Fibroblast of upper back skin (primary cell): ENCODE measurements at regions not wholly inside any gene's neighbourhood (a gene's known extent, or its start where the extent isn't known, plus 50 kb on each side); places are given as distances from the start of the nearest gene placed in this dataset.
"Not testable (repeated sequence)": the region's sequence is repeated elsewhere in the genome, so short reads cannot be mapped to it uniquely, and the experiment has no call there.

Experiments used
- DNase-seq: peaks from one replicate; pipeline ENCODE4 v3.0.0-alpha.2; 2013

DNA sequence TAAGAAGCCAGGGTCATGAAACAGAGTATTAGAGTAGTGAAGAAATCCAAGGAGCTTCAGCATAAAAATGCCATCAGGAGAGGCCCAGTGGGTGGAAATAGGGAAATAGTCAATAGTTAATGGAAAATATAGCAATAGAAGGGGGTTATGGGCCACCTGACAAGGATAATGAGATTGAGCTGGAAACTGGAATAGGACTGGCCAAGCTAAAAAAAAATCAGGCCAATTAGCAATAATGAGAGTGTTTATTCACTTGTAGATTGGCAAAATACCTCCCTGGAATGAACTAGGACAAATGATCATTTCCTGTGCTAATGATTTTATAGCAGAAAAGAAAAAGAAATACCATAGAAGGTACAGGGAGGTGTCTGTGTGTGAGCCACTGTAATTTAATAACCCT lies 97.9 kb downstream of the PLCE1 start:
- DNase-seq: no peak

DNA sequence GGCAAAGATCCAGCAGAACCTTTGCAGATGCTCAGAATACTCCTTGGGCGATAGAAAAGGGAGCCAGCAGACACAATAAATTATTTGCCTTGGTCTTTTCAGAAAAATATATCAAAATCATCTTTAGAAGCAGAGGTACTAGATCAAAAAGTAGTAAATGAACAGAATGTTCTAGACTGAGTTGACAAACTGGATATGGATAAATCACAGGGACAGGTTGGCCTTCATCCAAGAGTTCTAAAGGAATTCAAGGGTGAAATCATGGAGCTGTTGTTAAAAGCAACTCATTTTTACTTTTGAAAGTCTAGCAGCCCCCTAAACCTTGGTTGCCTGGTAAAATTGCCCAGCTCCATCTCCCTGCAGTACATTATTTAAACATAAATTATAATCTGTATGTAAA lies 99.1 kb downstream of the PLCE1 start:
- peak; percentile 54 for DNase-seq

DNA sequence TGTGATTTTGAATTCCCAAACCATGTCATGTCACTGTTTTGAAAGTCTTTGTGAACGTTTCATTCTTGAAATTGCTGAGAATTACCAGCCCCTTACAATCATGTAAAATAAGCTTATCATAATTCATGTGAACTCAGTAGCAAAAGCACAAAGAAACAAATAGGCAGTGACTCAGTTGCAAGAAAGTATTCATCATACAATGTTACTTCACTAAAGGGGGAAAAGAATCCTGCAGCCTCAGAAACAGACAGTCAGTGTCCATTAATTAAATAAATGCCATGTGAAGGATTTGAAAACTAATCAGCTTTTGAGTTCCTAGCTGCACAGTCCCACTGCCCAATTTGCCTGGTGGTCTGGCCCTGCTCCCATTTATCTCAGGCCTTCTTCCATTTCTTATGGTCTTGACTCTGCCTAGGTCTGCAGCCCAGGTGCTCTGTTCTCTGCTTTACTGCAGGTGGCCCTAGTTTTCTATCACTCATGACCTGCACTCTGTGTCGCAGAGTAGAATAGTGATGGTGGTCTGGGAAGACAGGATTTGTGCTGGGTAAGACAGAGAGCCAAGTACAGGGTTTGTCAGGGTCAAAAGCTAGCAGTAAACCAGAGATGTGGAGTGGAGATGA lies 99.7 kb downstream of the PLCE1 start:
- peak; percentile 20 for DNase-seq

DNA sequence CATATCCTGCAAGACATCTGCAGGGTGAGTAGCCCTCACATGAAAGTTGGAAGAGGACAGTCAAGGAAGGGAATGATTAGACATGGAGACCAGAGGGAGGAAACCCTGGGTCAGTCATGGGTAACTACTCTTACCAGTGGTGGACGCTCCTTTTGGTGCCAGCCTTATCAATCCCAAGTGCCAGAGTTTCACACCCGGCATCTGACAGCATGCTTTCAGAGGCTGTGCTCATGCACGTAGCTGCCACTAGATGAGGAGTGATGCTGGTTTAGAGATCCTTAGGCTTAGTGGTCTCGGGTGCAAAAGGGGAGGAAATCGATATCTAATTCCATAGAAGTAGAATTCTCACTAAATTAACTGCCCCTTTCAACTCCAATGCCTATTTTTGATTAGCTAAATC lies 100.8 kb downstream of the PLCE1 start:
- no peak for DNase-seq

DNA sequence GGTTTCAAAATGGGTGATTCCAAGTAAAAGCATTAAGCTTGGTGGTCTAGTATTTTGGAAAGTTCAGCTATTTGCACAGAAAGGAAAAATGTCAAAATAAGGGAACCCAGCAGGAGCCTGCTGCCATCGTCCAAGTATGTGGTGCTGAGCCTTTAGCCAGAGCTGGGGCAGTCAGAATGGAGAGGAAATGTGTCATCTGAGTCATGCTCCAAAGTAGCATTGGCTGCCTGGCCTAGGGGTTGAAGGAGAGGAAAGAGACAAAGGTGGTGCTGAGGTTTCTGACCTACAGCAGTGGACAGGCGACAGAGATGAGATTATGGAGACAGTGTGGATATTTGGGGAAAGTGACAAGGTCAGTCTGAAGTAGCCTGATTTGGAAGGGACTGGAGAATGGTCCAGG lies 103.9 kb downstream of the PLCE1 start:
- DNase-seq: no peak

DNA sequence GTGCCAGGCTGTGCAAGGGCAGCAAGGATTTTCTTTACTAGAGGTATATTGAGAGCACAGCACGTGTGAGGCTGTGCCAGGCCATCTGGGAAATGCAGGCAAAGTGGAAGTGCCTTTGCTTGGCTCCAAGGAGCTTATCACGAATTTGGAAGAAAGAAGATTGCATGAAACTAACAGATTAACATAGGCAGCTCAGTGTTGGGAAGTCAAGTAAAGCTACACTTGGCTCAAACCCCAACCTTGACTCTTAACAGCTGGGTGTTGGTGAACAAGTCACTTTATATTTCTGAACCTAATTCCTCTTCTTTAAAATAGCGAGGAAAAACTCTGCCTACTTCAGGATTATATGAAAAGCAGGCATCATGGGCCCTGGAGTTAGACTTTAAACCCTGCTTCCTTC lies 105.2 kb downstream of the PLCE1 start:
- DNase-seq: no peak

DNA sequence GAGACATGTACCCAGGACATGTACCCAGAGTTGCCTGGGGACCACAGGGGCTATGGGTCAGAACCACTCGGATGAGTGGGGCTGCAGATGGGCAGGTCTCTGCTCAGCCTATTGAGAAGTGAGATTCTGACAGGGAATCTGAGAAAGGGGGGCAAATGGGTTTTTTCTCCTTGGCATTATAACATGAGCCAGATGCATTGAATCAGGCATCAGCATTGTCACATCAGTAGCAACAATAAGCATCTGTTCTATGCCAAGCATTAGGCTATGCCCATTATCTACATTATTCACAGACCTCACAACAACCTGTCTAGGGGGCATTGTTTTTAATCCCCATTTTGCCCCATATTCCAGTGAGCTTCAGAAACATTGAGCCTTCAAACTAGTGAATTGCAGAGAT lies 108.2 kb downstream of the PLCE1 start:
- DNase-seq: no peak

DNA sequence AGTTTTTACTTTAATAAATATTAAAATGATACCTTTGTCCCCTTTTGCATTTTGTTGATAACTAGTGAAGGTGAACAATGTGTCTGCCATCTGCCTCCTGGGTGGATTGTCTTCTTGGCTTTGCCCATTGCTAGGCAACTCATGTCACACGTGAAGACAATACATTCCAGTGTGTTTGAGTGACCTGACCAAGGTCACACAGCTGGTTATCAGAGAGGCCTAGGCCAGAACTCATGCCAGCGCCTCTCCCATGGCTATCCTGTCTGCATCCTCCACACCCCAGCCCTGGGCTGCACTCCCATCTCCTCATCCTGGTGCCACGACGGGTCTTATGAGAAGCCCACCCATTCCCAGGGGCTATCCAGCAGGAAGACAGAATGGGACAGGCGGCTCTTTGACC lies 108.7 kb downstream of the PLCE1 start:
- no peak for DNase-seq

DNA sequence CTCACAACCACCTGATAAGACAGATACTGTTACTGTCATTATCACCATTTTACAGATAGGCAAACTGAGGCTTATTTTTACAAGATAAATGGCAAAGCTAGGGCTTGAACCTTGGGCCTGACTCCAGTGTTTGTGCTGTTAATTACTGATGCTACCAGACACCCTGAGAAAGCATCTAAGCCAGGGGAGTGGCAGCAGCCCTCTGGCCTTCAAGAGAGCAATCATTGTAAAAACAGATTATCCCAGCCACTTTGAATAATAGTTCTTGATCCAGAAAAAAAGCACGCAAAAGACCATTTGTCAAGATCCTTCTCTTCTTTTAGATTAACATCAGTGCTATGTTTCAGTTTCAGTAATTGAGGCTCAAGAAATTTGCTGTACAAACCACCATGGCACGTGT lies 109.5 kb downstream of the PLCE1 start:
- no peak for DNase-seq

DNA sequence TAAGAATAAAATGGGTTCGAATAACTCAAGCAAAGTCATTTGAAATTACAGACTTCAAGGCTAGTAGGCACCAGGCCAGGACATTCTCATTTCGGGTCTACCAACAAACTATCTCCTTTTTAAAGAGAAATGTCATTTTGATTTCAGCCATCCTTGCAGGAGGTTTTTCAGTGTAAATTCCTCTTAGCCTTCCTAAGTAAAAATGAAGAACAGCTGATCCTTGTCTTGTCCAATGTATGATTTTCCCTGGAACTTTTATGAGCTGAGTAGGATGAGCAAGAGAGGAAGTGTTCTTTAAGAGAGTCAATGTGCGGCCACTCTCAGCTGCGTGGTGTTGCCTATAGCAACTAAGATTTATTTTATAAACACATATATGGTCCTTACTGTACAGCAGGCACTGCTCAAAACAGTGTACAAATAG lies 110.1 kb downstream of the PLCE1 start:
- DNase-seq: peak; percentile 65

DNA sequence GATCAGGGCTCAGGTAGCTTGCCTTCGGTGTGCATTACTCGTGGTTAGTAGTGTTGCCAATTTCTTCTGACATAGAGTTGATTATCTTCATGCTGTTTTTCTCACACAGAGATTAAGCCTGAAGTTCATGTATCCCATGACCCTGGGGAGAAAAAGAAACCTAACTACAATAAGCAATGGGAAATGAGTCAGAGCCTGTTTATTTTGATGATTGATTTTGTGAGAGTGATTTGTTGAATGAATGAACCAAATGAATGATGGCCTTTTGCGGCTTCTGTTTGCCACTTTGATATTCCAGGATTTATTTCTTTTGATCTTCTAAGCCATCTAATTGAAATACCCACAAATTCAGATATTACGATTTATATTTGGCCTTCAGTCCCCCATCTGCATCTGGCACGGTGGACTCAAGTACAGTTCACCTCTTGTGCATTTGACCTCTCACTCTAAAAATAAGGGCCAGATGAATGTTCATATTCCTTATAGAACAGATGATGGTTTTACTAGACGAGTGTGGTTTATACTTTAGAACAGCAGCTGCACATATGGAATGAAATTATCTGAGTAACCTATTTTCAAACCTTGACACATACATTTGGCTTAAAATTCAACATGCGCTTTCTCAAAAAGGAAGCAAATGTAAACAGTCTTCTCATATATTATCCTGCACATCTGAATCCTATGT lies 110.7 kb downstream of the PLCE1 start:
- no peak for DNase-seq

DNA sequence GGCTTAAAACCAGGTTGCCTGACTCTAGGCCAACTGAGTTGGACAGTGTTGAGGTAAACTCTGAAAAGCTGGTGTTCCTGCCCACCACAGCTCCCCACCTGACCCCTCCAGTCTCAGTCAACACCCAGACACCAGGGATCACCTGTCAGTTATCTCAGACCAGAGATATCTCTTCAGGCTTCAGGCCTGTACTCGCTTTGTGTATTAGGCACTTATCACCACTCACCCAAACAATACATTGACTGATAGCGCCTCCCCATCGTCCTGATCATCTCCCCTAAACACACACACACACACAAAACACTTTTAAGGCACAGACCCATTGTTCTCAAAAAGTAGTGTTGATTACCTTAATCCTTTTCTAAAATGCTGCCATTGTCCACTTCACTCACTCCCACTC lies 111.5 kb downstream of the PLCE1 start:
- DNase-seq: no peak

DNA sequence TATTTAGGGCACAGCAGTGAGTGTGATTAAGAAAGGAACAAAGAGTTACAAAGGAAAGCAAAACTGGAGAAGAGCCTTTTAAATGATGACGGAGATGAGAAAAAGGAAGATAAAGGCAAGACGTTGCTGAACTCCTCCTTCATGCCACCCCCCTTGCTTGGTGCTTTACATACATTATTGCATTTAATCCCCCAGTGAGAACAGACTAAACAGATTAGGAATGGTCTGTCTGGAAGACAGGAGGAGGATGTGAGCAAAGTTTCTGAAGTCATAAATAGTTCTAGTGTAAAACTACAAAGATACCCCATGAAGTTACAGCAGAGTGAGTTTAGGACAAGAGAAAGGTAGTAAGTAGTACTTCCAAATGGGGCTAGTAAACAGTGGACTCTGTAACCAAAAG lies 113.5 kb downstream of the PLCE1 start:
- DNase-seq: no peak

DNA sequence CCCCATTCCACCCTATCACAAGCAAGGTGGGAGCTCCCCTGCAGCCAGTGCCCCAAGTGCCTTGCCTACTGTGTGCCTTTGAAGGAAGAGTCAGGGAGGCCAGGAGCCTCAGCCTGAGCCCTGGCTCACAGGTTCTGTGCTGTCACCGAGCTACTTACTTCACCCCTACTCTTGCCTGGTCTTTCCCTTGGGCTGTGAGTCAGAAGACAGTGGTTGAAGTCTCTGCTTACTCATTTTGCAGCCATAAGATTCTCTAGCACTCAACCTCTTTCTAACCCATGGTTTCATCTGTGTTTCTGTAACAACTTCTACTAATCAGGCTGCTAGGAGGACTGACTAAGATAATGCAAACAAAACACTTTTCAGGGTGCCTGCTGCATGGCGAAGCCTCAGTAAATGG lies 114.5 kb downstream of the PLCE1 start:
- peak; percentile 80 for DNase-seq

DNA sequence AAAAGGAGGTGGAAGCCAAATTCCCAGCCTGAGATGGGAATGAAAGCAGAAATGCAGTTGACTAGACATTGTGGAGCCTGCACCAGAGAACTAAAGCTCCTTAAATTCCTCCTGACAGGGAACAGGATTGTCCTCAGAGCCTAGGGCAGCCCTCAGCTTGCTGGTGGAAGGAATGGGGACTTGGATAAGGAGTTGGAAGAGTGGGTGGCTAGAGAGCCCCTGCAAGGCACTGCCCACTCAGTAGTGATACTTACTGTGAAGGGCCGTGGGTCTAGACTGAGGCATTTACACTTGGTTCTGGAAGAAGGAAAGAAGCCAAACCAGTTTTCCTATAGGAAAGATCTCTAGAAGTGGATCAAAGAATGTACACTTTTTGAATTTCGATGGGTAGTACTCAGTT lies 117.6 kb downstream of the PLCE1 start:
- no peak for DNase-seq

DNA sequence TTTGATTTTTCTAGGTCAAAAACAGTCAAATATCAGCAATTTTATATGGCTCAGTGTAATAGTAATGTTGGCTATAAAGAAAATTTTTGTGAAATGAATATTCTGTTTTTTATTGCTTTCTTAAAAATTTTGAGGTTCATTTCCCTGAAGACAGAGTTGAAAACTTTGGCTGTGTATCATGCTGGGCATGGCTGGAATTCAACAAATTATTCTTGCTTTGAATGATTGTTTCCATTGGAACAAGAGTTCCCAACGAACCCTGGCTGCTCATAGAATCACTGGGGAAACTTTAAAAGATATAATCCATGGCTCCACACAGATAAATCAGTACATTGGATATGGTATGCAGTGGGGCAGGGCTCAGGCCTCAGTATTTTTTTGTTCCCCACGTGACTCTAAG lies 118.6 kb downstream of the PLCE1 start:
- no peak for DNase-seq

DNA sequence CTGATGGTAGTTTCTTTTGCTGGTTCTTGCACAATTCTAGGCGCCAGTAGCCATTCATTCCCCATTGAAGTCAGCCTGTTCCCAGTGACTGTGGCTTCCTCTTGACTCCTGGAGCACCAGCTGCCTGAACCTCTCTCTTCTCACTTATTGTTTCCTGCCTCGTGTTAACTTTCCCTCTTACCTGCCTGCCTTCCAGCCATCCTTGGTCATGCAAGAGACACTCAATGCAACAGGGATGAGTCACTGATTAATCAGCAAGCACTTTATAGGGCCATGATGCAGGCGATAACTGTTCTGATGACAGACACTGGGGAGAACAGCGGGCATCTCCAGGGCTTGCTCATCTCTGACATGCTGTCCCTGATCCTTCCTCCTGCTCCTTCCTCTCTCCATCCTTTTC lies 122.0 kb downstream of the PLCE1 start:
- peak; percentile 44 for DNase-seq

DNA sequence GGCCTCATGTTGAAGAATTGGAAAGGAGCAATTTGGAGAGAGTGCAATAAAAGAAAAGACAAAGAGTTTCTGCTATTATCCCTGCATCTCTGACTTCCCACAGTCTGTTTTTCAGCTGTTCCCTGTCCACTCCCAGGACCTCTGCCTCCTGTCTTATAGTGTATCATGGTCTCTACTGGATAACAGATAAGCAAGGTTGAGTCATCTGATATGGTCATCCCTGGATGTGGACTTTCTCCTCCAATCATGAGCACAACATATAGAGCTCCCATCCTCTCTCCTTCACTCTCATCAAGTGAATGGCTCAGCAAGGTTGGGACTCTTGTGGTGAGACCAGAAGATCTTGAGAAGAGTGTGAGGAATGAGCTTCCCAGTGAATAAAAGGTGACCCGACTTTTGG lies 123.1 kb downstream of the PLCE1 start:
- no peak for DNase-seq

DNA sequence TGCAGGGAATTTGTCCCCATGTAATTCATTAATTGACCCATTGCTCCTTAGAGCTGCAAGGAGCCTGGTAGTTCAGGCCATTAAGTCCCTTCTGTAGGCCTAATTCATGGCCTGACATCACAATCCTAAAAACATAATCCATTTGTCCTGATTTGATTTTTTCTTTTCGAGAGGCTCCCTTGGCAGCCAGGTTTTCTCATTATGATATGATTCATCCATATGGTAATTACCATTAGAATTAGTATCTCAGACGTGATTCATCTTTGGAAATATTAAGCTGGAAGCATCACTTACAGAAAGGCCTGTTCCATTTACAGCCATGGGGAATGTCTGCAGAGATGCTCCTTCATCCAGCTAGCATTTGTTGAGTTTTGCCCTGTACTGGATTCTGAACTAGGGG lies 128.5 kb downstream of the PLCE1 start:
- DNase-seq: peak; percentile 46

DNA sequence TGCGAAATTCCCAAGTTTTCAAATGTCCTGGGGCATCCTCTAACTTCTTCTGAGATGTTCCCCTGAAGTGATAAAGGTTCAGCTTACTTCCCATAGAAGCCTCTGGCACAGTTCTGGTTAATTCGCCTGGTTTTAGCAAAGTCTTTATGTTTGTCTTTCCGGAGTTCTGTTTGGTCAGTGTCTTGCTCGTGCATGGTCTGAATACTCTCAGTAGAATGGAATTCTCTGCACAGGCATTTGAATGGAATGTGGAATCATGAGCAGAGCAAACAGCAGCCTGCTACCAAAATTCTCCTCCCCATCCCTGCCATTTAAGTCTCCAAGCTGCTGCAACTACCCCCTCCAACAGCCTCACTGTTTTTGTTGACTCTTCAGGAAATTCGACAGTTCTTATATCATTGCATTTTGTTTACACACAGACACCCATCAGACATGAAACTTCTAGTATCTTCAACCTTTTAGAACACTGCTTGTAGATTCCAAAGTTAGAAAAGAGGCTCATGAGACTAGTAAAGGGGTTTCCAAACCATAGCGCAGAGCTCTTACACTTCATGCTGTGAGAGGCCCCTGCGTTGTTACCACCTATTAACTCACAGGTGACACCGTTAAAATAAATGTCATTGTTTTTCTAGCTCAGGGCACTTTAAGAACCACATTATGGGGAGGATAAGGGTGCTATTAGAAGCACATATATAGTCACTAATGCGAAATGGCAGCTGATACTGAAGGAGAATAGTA lies 129.7 kb downstream of the PLCE1 start:
- DNase-seq: peak; percentile 93

DNA sequence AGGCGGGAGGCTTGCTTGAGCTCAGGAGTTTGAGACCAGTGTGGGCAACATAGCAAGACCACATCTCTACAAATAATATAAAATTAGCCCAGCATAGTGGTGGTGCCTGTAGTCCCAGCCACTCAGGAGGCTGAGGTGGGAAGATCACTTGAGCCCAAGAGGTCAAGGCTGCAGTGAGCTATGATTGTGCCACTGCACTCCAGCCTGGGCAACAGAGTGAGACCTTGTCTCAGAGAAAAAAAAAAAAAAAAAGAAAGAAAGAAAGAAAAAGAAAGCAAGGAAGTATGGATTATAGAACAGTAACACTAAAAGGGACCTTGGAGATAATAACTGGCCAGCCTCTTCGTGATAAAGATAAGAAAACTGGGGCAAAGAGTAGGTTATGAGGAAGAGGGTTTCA lies 130.4 kb downstream of the PLCE1 start:
- not testable (repeated sequence) for DNase-seq

DNA sequence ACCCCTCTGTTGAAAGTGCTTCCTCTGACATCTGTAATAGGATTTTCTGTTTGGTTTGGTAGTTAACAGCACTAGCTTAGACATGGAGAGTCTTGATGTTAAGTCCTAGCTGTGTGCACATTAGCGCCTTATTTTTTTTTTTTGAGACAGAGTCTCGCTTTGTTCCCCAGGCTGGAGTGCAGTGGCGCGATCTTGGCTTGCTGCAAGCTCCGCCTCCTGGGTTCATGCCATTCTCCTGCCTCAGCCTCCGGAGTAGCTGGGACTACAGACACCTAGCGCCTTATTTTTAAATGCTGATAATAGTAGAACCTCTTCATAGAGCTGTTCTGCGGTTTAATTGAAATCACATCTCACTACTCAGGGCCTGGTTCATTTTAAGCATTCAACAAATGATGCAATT lies 131.5 kb downstream of the PLCE1 start:
- not testable (repeated sequence) for DNase-seq

DNA sequence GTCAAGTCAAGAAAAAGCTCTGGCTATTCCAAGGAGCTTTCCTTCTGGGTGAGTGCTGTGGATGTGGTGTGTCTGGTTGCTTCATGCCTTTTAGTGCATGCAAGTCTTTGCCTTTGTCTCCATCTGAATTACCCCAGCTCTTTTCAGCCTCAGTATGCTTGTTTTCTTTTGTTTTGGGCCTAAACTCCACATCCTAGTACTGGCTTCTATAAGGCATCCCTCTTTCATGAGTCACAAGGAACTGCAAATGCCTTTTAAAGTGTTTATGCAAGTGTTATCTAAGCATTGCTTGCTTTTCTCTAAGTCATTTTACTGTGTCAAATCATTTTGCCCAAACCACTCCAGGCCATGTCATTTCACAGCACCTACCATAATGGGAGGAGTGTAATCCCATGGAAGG lies 132.1 kb downstream of the PLCE1 start:
- peak; percentile 67 for DNase-seq

DNA sequence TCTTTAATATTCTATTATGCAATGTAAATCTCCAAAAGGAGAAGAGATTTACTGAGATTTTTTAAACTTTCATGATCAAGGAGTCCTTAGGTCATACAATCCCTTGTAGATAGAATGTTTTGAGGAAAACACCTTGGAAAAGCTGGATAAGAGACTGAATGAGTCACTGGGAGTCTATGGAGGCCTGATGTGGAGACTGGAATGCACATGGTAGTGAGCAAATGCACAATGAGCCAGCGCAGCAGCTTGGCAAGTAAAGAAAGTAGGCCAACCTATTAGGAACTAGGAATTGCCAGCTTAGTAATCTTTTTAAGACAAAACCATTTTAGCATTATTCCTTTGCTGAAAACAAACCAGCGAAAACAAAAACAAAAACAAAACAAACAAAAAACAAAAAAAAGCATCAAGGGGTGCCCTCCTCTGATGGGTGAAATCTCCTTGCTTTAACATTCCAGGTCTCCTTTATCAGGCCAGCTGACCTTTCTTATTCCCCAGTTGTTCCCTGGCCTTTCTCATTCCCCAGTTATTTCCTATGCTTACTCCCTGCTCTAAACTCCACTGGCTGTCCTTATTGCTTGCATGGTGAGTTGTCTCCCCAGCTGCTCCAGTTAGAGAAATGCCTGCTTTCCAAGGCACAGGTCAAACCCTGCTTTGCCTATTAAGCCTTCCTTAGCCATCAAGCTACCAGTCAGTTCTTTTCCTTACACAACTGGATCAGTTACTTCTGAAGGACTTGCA lies 135.8 kb downstream of the PLCE1 start:
- peak; percentile 80 for DNase-seq
